ENCODE measurements at regions not wholly inside any gene's neighbourhood (a gene's known extent, or its start where the extent isn't known, plus 50 kb on each side); places are given as distances from the start of the nearest gene placed in this dataset.
"Not testable (repeated sequence)": the region's sequence is repeated elsewhere in the genome, so short reads cannot be mapped to it uniquely, and the experiment has no call there.

- no peak for DNase-seq (ENCODE audit: low read depth in 2 of 2)
Observed at GRCh38 chr11:35046681-35047080, 92.3 kb upstream of the CD44 start.

- peak in 1 of 2 donors; percentile 18 for DNase-seq (ENCODE audit: low read depth in 2 of 2)
Observed at GRCh38 chr11:35047179-35047578, 91.8 kb upstream of the CD44 start.

- no peak for DNase-seq (ENCODE audit: low read depth in 2 of 2)
Observed at GRCh38 chr11:35047769-35048168, 91.2 kb upstream of the CD44 start.

GRCh38 chr11:35048346-35048745 lies 90.6 kb upstream of the CD44 start:
- DNase-seq (ENCODE audit: low read depth in 2 of 2), result not testable (repeated sequence)

GRCh38 chr11:35049859-35050531 lies 89.0 kb upstream of the CD44 start:
- DNase-seq (ENCODE audit: low read depth in 2 of 2), result no peak

GRCh38 chr11:35050541-35050995 lies 88.4 kb upstream of the CD44 start:
- no peak for DNase-seq (ENCODE audit: low read depth in 2 of 2)

GRCh38 chr11:35056391-35057093 lies 82.4 kb upstream of the CD44 start:
- no peak for DNase-seq (ENCODE audit: low read depth in 2 of 2)

- DNase-seq (ENCODE audit: low read depth in 2 of 2), result no peak
Observed at GRCh38 chr11:35057926-35058668, 80.9 kb upstream of the CD44 start.

- DNase-seq (ENCODE audit: low read depth in 2 of 2), result no peak
Observed at GRCh38 chr11:35058669-35059434, 80.1 kb upstream of the CD44 start.

- no peak for DNase-seq (ENCODE audit: low read depth in 2 of 2)
Observed at GRCh38 chr11:35061516-35062440, 77.2 kb upstream of the CD44 start.

- DNase-seq (ENCODE audit: low read depth in 2 of 2), result no peak
Observed at GRCh38 chr11:35063488-35063931, 75.5 kb upstream of the CD44 start.

GRCh38 chr11:35064114-35064800 lies 74.7 kb upstream of the CD44 start:
- no peak for DNase-seq (ENCODE audit: low read depth in 2 of 2)

- no peak for DNase-seq (ENCODE audit: low read depth in 2 of 2)
Observed at GRCh38 chr11:35065566-35065965, 73.4 kb upstream of the CD44 start.

- DNase-seq (ENCODE audit: low read depth in 2 of 2), result no peak
Observed at GRCh38 chr11:35066030-35066429, 72.9 kb upstream of the CD44 start.

GRCh38 chr11:35066783-35067423 lies 72.1 kb upstream of the CD44 start:
- peak in 1 of 2 donors; percentile 16 for DNase-seq (ENCODE audit: low read depth in 2 of 2)

GRCh38 chr11:35071722-35072121 lies 67.2 kb upstream of the CD44 start:
- no peak for DNase-seq (ENCODE audit: low read depth in 2 of 2)

- DNase-seq (ENCODE audit: low read depth in 2 of 2), result no peak
Observed at GRCh38 chr11:35073691-35074419, 65.1 kb upstream of the CD44 start.

GRCh38 chr11:35076201-35077100 lies 62.5 kb upstream of the CD44 start:
- DNase-seq (ENCODE audit: low read depth in 2 of 2), result no peak
